Occipital lobe (tissue), 1 donor: ENCODE measurements at regions not wholly inside any gene's neighbourhood (a gene's known extent, or its start where the extent isn't known, plus 50 kb on each side); places are given as distances from the start of the nearest gene placed in this dataset.
A peak's percentile ranks its signal among the peaks of the same experiment; 100 is the strongest.

Experiments used
- DNase-seq: peaks from one replicate; lab custom pipeline; 2025; lab: John Stamatoyannopoulos, UW

DNA sequence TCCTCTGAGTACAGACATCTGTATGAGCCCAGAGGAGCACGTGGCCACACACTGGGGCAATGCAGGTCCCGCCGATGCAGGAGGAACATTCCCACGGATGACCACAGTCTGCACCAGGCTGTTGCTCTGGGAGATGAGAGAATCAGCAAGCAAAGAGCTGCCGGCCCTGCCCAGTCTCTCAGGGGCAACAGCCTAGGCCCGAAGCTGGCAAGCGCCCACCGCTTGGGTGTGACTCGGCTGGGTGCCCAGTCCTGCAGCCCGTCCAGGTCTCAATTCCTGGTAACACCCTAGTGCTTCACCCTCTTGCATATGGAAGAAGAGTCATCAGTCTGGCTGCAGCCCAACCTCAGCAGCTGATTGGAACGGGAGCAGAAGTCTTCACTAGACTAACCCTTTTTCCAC is 153.7 kb upstream of the HES1 start:
- peak; percentile 55 for DNase-seq

DNA sequence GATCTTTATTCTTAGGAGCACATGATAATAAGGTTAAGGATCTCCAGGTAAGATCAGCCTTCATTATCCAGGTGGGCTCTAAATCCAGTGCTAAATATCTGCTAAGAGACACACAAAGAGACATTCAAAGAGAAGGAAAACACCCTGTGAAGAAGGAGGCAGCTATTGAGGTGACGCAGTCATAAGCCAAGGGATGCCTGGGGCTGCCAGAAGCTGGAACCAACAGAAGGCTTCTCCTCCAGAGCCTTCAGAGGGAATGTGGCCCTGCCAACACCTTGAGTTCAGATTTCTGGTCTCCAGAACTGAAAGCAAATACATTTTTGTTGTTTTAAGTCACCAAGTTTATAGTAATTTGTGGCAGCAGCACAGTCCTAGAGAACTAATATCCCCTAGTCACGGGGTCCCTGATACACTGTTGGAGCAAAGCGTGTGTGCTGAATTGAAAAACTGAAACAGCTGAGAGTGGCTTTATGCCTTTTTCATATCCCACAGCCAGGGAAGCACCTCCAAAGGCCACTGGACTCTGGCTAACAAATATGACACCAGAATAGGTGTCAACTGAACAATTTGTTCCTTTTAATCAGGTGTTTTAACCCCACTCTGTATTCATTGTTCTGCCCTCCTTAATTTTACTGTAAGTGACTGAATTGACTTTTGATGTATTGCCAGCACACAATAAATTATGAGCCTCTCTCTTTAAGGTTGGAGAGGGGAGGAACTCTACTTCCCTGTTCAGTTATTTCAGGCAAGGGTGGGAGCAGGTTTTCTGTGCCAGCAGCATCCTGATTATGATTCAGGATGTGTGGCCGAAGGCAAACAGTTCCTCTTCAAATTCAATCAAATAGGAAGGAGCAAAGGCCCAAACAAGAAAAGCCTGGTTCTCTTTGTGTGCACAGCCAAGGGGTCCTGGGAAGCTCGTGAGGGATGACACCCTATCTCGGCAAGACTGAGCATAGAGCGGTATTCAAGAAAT is 151.8 kb upstream of the HES1 start:
- DNase-seq, result no peak

DNA sequence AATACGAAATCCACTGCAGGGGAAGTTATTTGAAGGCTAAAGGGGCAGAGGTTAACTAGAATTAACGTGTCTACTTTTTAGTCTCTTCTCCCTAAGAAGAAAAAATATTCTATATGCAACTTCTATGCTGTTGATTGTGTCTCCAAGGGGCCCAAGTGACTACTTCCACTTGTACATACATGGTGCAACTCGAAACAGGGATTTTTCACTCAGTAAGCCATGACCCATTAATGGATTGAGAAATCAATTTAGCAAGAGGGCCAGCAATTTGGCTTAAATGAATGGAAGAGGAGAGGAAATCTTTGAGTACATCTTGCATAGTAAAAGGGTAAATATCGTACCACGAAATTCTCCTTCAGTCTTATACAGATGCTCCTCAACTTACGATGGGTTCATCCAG is 151.1 kb upstream of the HES1 start:
- no peak for DNase-seq

DNA sequence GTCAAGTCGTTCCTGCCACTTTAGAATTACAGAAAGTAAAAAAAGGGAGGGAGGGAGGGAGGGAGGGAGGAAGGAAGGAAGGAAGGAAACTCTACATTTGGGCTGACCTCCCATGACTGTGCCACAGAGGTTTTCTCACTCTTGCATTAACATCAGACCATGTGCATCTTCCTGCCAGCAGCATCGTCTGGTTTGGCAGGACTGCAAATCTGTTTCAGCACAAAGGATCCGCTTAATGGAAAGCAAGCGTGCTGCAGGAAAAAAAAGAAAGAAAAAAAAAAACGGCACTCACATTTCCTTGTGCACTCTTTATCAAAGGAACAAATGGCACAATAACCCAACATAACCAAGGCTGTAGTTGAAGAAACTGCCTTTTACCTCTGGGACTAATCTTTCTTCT is 148.8 kb upstream of the HES1 start:
- no peak for DNase-seq

DNA sequence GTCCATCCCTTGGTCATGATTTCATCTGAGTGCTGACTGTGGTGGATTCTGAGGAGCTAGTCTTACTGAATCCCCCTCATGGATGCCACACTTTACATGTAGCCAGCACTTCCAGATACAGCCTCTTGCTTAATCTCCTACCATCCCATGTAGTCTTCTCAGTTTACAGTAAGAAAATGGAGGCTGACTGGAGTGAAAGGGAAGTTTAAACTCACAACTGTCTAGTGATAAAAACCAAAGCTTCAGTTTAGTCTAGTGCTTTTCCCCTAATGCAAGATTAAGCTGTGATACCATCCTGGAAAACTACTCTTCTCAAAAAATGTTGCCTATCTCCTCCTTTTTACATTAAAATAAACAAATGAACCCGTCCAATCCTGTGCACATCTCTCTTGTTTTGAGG is 146.8 kb upstream of the HES1 start:
- DNase-seq, result no peak

DNA sequence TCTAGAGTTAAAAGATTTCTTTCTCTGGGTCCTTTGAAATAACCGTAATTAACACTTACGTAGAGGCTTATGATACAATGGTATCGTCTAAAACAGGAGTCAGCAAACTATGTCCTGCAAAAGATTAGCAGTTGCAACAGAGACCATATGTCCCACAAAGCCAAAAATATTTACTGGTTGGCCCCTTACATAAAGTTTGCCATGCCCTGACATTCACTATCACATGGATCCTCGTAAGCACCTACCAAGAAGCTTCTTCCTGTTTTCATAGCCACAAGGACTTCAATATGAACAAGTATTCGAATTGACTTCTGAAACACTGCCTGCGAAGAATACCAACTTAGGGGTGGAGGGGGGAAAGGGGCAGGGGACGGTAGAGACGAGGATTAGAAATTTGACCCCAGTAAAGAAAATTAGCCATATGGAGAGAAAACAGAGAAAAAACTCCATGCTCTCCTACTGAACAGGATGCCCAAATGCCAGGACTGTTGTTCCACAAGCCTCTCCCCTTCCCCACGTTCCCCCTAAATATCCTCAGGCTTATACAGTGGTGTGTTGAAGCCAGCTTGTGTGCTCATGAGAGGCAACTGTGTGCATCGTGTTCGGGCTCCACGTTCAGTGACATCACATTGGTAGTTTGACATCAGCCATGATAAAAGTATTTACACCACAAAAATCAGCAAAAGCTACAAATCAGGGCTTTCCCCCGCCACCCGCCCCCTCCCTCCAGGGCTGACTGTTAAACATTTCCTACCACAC is 144.1 kb upstream of the HES1 start:
- DNase-seq, result no peak

DNA sequence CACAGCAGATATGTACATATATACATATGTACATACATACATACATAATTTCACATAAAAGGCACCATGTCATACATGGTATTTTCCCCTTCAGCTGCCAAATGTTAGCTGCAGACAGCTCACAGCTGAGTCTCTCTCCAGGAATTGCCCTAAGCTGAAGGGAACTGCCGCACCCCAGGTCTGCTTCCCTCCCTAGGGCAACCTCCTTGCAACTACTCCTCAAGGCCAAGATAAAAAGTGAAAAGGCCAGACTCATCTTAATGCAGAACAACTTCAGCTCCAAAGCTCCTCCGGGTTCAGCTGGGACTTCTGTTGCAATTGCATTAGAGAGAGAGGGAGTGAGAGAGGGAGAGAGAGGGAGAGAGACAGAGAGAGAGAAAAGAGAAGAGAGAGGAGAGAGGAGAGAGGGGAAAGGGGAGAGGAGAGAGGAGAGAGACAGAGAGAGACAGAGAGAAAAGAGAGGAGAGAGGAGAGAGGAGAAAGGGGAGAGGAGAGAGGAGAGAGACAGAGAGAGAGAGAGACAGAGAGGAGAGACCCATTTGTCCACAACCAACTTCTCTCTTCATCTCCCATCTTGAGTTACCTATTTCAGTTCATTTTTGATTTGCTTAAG is 143.4 kb upstream of the HES1 start:
- no peak for DNase-seq

DNA sequence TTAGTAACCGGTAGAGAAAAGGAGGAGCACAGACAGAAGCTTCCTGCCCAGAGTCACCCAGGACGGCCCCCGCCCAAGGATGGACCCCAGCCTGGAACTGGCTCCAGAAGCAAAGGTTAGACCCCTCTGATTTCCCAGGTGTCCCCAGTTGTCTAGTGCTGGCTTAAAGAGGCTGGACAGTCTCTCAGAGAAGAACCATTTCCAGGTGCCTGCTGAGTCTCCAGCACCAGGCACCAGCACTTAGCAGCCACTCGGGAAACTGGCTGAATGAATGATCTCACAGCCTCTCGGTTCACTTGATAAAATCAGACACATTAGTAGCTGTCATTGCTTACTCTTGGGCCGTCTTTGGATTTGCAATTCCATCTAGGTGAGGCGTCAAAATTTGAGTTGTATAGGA is 139.7 kb upstream of the HES1 start:
- DNase-seq, result no peak

DNA sequence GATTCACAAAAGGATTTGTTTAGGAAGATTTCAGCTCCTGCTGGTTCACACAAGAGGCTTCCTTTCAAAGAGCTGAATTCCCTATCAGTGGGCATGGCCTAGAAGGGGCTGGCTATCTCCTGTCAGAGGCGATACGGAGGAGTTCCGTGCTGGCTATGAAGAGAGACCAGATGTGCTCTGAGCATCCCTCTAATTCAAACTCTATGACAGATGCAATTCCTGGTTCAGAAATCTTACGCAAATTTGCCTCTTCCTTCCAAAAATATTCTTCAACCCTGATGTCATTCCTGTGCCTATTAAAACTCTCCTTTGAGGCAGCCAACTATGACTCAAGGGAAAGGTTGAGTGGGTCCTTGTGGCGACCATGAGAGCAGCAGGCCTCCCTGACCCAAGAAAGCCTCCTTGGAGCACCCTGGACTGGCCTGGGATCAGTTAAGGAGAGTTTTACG is 139.3 kb upstream of the HES1 start:
- no peak for DNase-seq

DNA sequence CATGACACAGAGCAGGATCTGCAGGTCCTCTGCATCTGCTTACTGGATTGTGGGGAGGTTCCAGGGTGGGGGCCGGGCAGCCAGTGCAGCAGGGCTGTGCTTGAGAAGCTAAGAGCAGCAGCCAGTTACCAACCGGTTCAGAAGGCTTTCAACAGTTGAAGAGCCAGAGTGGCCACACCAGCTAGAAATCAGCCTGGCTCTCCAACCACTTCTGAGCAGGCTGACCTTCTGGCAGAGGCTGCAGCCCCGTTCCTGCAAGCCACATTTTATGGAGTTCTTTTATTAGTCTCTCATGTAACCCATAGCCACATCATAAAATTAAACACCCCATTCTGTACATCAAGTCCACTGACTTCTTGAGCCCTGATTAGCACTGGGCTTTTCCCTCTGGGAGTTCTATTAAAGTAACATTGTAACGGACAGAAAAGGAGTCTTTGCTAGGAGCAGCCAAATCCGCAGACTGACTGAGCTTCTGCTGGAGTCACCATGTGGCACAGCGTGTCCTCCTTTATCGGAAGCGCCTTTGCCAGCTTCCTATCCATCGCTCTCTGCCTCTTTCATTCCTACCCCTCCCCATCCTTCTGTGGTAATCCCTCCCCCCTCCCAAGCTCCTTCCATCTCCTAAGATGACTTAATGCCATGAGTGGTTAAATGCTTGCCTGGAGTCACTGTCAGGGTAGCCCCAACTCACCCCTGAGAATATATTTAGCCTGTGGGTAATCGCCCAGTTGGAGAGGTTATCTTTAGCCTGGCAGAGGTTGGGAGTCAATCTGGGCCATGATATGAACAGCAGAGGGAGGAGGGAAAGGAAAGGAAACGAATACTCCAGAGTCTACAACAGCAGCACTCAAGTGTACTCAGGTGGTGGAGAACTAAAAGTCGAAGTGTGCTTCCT is 138.5 kb upstream of the HES1 start:
- no peak for DNase-seq

DNA sequence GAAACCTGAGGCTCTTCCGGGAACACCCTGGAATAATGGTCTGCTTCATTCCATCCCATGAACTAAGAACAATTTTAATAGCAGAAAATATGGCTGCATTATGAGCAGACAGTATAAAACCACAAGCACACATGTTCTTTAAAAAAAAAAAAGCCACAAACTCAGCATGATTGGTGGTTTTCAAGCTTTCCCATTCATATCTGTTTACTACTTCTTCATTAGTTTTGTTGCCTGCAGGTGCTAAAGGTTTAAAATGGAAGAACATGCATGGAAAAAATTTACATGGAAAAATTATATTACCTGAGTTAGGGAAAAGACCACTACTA is 137.9 kb upstream of the HES1 start:
- no peak for DNase-seq

DNA sequence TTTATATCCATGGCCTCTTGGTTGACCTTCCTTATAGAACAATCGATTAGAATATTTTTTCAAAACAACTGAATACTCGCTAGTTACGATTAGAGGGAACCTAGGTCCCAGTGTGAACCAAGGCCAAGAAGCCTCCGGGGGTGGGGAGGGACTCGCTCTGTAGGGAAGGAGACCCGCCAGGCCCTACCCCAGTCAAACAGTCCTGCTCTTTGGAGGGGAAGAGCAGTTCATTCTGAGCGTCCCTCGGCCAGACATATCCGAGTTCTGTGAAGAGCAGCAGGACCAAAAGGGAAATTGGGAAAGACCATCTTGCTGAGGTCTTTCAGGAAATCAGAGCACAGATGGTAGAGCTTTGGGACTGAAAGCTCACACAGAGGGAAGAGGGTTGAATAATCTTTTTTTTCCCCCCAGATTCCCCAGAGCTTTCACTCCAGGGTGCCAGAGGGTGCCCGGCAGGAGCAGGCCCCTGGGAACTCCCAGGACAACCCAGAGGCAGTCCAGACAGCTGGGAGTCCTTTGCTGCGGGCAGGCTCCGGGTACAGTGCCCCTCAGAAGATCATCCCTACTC is 137.2 kb upstream of the HES1 start:
- no peak for DNase-seq

DNA sequence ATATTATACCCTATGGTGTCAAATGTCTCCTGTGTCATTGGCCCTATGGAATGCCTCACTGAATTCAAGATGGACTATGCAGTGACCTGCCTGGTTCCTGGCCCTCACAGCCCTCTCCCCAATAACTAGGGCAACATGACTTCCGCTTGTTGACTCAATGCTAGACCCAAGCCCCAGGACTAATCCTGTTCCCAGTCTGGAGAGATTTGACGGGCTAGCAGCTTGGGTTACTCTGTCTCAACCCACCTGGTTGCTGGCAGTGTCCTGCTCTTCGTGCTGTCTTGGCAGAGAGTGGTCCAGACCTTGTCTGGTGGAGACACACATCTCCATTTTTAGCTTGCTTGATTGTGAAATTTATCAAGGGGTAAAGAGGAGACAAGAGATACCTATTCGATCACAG is 135.8 kb upstream of the HES1 start:
- no peak for DNase-seq

DNA sequence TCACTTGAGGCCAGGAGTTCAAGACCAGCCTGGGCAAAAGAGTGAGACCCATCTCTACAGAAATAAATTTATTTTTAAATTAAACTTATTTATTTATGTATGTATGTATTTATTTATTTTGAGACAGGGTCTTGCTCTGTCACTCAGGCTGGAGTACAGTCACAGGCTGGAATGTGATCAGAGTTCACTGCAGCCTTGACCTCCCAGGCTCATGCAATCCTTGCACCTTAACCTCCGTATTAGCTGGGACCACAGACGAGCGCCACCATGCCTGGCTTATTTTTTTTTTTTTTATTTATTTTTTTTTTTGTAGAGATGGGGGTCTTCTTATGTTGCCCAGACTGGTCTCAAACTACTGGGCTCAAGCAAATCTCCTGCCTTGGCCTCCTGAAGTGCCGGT is 135.2 kb upstream of the HES1 start:
- DNase-seq, result no peak

DNA sequence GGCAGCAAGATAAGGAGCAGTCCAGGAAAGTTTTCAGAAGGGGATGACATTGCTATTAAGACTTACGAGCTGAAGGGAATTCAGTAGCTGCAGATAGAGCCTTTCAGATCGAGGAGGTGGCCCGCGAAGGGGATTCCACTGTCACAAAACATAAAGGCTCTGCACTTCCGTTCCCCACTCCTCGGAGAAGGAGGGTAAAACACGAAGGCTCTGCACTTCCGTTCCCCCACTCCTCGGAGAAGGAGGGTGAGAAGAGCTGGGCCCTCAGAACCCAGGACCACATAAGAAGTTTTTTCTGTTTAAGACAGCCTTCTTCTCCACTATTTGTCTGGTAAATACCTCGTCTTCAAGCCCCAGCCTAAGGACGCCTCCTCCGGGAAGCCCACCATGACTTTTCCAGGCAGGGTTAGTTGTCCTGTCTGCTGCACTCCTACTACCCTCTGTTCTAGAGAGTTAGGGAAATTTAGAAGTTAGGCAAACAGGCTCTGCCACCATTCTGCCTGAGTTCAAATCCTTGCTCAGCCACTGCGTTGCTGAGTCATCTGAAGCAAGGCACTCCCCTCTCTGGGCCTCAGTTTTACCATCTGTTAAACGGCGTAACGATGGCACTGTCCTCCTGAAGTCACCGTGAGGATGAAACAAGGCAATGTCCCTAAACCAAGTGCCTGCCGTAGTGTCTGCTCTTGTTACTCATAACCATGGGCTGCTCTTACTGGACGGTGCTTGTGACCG is 134.1 kb upstream of the HES1 start:
- no peak for DNase-seq

DNA sequence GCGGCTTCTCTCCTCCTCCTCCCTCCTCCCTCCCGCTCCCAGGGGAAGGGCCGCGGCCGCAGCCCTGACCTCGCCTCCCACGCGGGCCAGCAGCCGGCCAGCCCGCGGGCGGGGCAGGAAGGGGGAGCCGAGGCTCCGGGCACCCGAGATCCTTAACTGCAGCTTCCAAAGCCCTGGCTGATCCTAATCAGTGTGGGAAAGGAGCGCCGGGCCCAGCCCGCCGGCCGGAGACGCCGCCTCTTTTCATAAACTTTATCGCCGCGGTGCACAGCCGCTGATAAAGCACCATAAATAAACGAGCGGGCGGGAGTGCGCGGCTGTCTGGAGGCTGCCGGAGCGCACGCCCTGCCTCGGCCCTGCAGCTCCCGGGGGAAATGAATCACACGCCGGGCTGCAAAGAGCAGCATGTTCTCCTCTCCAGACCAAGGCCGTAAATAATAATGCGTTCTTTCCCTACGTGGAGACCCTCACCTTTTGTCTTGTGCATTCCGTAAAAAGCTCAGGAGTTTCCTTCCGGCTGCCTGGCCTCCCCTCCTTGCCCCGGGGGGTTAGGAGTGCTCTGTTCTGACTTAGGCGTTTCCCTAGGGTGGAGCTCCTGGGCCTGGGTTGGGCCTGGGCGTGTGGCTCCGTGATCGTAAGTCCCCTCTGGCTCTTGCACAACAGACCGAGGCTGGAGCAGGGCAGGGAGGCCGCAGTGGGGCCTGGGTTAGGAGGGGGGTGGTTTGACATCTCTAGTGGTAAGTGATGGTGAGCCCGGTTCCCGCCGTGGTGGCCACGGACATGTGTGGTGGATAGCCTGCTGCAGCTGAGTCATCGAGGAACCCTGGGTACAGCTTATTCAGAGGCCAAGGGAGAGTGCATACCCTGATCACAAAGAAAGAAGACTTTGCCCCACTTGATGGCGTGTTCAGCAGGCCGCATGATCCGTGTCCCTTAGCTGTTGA is 132.6 kb upstream of the HES1 start:
- peak; percentile 18 for DNase-seq

DNA sequence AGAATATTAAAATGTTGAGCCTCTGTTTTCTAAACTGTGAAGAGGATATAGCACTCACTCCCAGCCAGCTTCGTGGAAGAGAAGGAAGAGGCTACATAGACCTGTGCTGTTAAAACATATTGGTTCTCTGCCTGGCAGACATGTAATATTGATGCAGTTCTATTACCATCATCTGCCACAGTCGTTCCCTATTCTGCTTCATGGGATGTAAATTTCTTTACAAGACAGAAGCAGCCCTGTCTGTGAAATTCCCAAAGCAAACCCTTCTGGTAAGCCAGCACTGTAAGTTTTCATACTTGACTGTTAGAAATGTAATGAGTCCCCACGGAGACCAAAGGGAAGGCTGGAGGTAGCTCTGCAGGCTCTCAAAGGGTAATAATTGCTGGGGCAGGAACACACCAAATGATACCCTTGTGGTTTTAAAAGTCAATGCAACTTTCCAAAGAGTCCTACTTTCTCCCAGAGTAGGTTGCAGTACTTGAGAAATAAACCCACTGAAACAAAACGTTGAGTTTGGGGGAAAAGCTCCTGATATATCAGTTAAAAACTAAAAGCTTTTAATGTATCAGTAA is 129.9 kb upstream of the HES1 start:
- DNase-seq, result no peak

DNA sequence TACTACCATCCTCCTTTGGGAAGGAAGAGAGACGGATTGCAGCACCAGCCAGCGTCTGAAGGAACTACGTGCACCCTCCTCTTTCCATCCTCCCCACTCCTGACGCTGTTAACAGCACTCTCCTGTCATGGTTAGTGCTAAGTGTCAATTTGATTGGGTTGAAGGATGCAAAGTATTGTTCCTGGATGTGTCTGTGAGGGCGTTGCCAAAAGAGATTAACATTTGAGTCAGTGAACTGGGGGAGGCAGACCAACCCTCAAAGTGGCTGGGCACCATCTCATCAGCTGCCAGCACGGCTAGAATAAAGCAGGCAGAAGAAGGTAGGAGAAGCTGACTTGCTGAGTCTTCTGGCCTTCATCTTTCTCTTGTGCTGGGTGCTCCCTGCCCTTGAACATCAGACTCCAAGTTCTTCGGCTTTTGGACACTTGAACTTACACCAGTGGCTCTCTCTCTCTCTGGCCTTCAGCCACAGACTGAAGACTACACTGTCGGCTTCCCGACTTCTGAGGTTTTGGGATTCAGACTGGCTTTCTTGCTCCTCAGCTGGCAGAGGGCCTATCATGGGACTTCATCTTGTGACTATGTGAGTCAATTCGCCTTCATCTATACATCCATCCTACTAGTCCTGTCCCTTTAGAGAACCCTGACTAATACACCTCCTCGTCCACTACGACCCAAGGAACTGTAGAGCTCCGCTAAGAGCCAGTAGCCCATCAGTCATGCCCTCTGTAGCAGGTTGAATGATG is 128.2 kb upstream of the HES1 start:
- no peak for DNase-seq
